Gastroesophageal sphincter (tissue), 4 donors: ENCODE measurements at regions not wholly inside any gene's neighbourhood (a gene's known extent, or its start where the extent isn't known, plus 50 kb on each side); places are given as distances from the start of the nearest gene placed in this dataset.

Experiments
- ATAC-seq: fragments of 150-250 bp; one replicate; pipeline ENCODE4 v1.9.1; 2016; ENCODE audit warnings: mild to moderate bottlenecking, moderate library complexity
- H3K27ac ChIP-seq, 4 donors: fragments of 200-600 bp; sonication (generic) in 3 of 4; 1 replicate in 3 of 4; 2 replicates in 1 of 4; pipeline ENCODE4 v1.5.1; 2016 to 2019
- H3K27me3 ChIP-seq: fragments of 200-600 bp; sonication (generic); one replicate; pipeline ENCODE4 v1.5.1; 2019
- H3K36me3 ChIP-seq, 2 donors: fragments of 200-600 bp; sonication (generic); one replicate each; pipeline ENCODE4 v1.5.1; 2019; ENCODE audit warnings: control low read depth in 1 of 2
- H3K4me1 ChIP-seq, 3 donors: fragments of 200-600 bp; sonication (generic); 1 replicate in 2 of 3; 2 replicates in 1 of 3; pipeline ENCODE4 v1.5.1; 2016 to 2019; ENCODE audit warnings: control low read depth in 2 of 3
- H3K4me3 ChIP-seq, 2 donors: fragments of 200-600 bp; sonication (generic); one replicate each; pipeline ENCODE4 v1.5.1; 2019; ENCODE audit warnings: mild to moderate bottlenecking in 1 of 2, moderate library complexity in 1 of 2
- H3K9me3 ChIP-seq, 3 donors: fragments of 200-600 bp; sonication (generic); one replicate each; pipeline ENCODE4 v1.5.1; 2017 to 2019; ENCODE audit warnings: control low read depth in 2 of 3
- EP300 ChIP-seq: sonication (generic); formaldehyde crosslinking; IDR thresholded peaks from one replicate; pipeline ENCODE4 v1.6.1; 2017; ENCODE audit warnings: antibody characterized with exemption, mild to moderate bottlenecking
- POLR2A ChIP-seq, 2 donors: fragments of 450-650 bp; IDR thresholded peaks; one replicate each; pipeline ENCODE4 v1.6.1; 2017; ENCODE audit warnings: antibody characterized with exemption in 2 of 2, mild to moderate bottlenecking in 2 of 2, moderate library complexity in 1 of 2
- POLR2AphosphoS5 ChIP-seq: sonication (generic); formaldehyde crosslinking; IDR thresholded peaks from one replicate; pipeline ENCODE4 v1.6.1; 2017; ENCODE audit warnings: antibody characterized with exemption
- WGBS, 2 donors: methylation state at CpG; one replicate each; pipeline ENCODE4 v1.1.5; 2018; ENCODE audit warnings: low coverage in 1 of 2; 5-methylcytosine and 5-hydroxymethylcytosine counted together
- TF ChIP-seq, protein P1 (sequence below), 4 experiments: fragments of 200-600 bp in 2 of 4; fragments of 450-650 bp in 2 of 4; sonication (generic) in 1 of 4; IDR thresholded peaks; one replicate each; pipeline ENCODE4 v1.5.1; 2017 to 2019; ENCODE audit warnings: antibody characterized with exemption in 4 of 4, mild to moderate bottlenecking in 2 of 4, moderate library complexity in 2 of 4

DNA sequence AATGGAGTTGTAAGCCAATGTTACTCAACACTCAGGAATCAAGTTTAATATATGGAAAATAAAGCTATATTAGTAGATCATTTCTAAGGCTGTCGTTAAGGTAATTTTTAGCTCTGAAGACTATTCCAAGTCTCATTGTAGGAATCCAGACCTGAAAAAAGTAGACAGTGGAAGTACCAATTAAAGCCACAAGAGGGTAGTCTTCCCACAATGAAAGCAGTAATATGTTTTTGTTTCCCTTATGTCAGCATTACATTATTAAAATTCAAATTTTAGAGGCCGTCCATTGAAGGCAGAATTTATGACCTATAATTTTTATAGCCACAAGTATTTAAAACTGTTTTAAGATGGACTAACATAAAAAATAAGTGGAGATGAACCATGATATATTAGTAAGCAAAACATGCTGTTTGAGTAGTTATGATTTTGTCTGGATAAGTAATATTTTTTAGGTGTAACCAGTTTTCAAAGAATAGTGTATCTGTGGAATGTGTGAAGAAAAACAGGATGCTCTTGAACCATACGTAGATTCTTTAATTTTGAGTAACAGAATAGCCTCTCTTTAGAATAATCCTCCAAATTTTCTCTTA lies 372.6 kb upstream of the TECRL start:
- H3K4me1 ChIP-seq, result peaks cover 0 to 10% (median 0%) of the 10 kb centered on the region in 3 donors
- H3K4me3 ChIP-seq, result no peak overlapping the region
- no peak for ATAC-seq
- 22 to 26% methylated on average over 3 of the region's 3 CpGs for WGBS, 2 donors
- no peak for TF ChIP-seq POLR2A (IDR thresholded peaks at IDR 0.05)
- TF ChIP-seq, protein P1, sequence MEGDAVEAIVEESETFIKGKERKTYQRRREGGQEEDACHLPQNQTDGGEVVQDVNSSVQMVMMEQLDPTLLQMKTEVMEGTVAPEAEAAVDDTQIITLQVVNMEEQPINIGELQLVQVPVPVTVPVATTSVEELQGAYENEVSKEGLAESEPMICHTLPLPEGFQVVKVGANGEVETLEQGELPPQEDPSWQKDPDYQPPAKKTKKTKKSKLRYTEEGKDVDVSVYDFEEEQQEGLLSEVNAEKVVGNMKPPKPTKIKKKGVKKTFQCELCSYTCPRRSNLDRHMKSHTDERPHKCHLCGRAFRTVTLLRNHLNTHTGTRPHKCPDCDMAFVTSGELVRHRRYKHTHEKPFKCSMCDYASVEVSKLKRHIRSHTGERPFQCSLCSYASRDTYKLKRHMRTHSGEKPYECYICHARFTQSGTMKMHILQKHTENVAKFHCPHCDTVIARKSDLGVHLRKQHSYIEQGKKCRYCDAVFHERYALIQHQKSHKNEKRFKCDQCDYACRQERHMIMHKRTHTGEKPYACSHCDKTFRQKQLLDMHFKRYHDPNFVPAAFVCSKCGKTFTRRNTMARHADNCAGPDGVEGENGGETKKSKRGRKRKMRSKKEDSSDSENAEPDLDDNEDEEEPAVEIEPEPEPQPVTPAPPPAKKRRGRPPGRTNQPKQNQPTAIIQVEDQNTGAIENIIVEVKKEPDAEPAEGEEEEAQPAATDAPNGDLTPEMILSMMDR (IDR thresholded peaks at IDR 0.05), result peak; percentile 48 to 69 (median 55)
- H3K27me3 ChIP-seq, result no peaks in the 10 kb centered on the region
- no peaks in the 10 kb centered on the region for H3K36me3 ChIP-seq
- H3K27ac ChIP-seq, result no peak overlapping the region
- H3K9me3 ChIP-seq, result no peaks in the 10 kb centered on the region

- Histone ChIP-seq H3K27ac (no peak overlapping the region), H3K9me3 (no peaks in the 10 kb centered on the region), H3K36me3 (no peaks in the 10 kb centered on the region), H3K4me1 (peaks cover 0 to 10% (median 0%) of the 10 kb centered on the region in 3 donors), H3K4me3 (no peak overlapping the region), H3K27me3 (no peaks in the 10 kb centered on the region)
- ATAC-seq, result no peak
- TF ChIP-seq POLR2A (IDR thresholded peaks at IDR 0.05), result no peak
- TF ChIP-seq POLR2AphosphoS5, result no peak
- WGBS, 2 donors, result 36 to 44% methylated on average over 5 of the region's 5 CpGs
These were observed 371.4 kb upstream of the TECRL start for GRCh38 chr4:64780664-64781063.

DNA sequence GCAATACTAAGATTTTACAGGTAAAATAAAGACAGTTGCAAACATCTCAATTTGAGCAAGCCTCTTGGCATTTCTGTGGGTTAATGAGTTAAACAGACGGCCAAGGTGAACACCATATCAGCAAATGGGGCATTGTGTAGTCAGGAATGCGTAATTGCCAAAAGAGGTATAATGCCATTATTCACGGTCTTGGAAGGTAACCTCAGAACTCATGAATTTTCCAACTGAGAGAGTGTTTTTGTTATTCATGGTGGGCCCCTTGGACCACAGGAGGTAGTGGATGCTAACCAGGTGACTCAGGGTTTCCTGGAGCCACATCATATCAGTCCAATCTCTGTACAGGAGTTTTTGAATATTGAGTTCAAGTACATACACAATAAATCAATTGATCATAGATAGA lies 368.0 kb upstream of the TECRL start:
- Histone ChIP-seq H3K4me3 (no peak overlapping the region), H3K27ac (no peak overlapping the region), H3K27me3 (no peaks in the 10 kb centered on the region), H3K4me1 (no peaks in the 10 kb centered on the region), H3K36me3 (no peaks in the 10 kb centered on the region), H3K9me3 (no peaks in the 10 kb centered on the region)
- no peak for ATAC-seq
- 80 to 82% methylated on average over 3 of the region's 3 CpGs for WGBS, 2 donors
- no peak for TF ChIP-seq POLR2A (IDR thresholded peaks at IDR 0.05)
- TF ChIP-seq EP300, result no peak
- TF ChIP-seq POLR2AphosphoS5, result no peak
- TF ChIP-seq, protein P1 (IDR thresholded peaks at IDR 0.05), result no peak

- TF ChIP-seq POLR2AphosphoS5, result no peak
- TF ChIP-seq POLR2A (IDR thresholded peaks at IDR 0.05), result no peak
- TF ChIP-seq EP300, result no peak
- TF ChIP-seq, protein P1 (IDR thresholded peaks at IDR 0.05), result no peak
- no peaks in the 10 kb centered on the region for H3K4me1 ChIP-seq
- ATAC-seq, result no peak
- 95 to 100% methylated on average over 2 of the region's 2 CpGs for WGBS, 2 donors
- H3K27me3 ChIP-seq, result no peaks in the 10 kb centered on the region
- no peaks in the 10 kb centered on the region for H3K9me3 ChIP-seq
- no peaks in the 10 kb centered on the region for H3K36me3 ChIP-seq
- no peak overlapping the region for H3K4me3 ChIP-seq
- no peak overlapping the region for H3K27ac ChIP-seq
These were observed 367.6 kb upstream of the TECRL start for GRCh38 chr4:64776820-64777219.

GRCh38 chr4:64774626-64775025 lies 365.4 kb upstream of the TECRL start:
- Histone ChIP-seq H3K9me3 (no peaks in the 10 kb centered on the region), H3K36me3 (no peaks in the 10 kb centered on the region), H3K27me3 (no peaks in the 10 kb centered on the region), H3K4me3 (no peak overlapping the region), H3K27ac (no peak overlapping the region), H3K4me1 (no peaks in the 10 kb centered on the region)
- WGBS, 2 donors, result 71 to 88% methylated on average over 2 to 3 of the region's 3 CpGs
- ATAC-seq, result no peak
- TF ChIP-seq, protein P1 (IDR thresholded peaks at IDR 0.05), result no peak
- TF ChIP-seq POLR2AphosphoS5 (no peak), EP300 (no peak), POLR2A (IDR thresholded peaks at IDR 0.05) (no peak)
